ENCODE measurements at regions not wholly inside any gene's neighbourhood (a gene's known extent, or its start where the extent isn't known, plus 50 kb on each side); places are given as distances from the start of the nearest gene placed in this dataset.

DNA sequence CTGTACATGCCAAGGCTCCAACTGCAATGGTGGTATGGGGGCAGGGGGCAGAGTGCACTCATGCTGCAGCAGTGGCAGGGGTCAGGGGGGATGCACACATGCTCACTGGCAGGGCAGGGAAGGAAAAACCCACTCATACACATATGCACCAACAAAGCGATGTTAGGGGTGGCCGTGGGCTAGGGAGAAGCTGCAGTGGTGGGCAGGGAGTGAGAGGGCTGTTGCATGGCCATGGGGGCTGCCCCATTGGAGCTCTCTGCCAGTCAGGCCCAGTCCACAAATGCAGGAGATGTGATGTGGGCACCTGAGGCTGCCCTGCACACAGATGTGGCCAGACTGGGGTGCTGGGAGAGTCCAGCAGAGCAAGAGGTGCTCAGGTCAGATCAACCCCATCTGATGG, 238.1 kb upstream of the NXPH2 start:
- TF ChIP-seq, protein P1, sequence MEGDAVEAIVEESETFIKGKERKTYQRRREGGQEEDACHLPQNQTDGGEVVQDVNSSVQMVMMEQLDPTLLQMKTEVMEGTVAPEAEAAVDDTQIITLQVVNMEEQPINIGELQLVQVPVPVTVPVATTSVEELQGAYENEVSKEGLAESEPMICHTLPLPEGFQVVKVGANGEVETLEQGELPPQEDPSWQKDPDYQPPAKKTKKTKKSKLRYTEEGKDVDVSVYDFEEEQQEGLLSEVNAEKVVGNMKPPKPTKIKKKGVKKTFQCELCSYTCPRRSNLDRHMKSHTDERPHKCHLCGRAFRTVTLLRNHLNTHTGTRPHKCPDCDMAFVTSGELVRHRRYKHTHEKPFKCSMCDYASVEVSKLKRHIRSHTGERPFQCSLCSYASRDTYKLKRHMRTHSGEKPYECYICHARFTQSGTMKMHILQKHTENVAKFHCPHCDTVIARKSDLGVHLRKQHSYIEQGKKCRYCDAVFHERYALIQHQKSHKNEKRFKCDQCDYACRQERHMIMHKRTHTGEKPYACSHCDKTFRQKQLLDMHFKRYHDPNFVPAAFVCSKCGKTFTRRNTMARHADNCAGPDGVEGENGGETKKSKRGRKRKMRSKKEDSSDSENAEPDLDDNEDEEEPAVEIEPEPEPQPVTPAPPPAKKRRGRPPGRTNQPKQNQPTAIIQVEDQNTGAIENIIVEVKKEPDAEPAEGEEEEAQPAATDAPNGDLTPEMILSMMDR (optimal IDR thresholded peaks at IDR 0.05 in 1 of 3, IDR thresholded peaks at IDR 0.05 in 1 of 3, conservative IDR thresholded peaks at IDR 0.05 in 1 of 3; ENCODE audit: extremely low read depth in 1 of 3, insufficient read depth in 2 of 3, low read length in 3 of 3) = no peak
- no peak for TF ChIP-seq EZH2 (IDR thresholded peaks at IDR 0.05; ENCODE audit: low read length)
